Panc1 (cell line): ENCODE measurements at regions not wholly inside any gene's neighbourhood (a gene's known extent, or its start where the extent isn't known, plus 50 kb on each side); places are given as distances from the start of the nearest gene placed in this dataset.

Source experiments
- ATAC-seq: fragments of 200-7000 bp; cut with Tn5 transposase; 2 replicates; pipeline ENCODE4 v1.9.1; 2020; ENCODE audit warnings: mild to moderate bottlenecking, moderate library complexity
- BruUV-seq: library from RNA; stranded (reverse); fragments of 400-500 nt; replicated peaks from 2 replicates; lab custom pipeline; 2021; lab: Mats Ljungman, UMichigan
- CTCF ChIA-PET: fragments of 300-600 bp; sonication (Branson Sonifier 250); formaldehyde crosslinking; loops from one replicate; lab custom pipeline; 2022; ENCODE audit warnings: antibody characterized with exemption; lab: Charles Lee
- POLR2A ChIA-PET: fragments of 300-600 bp; sonication (Branson Sonifier 250); formaldehyde crosslinking; loops from one replicate; lab custom pipeline; 2022; ENCODE audit warnings: antibody characterized with exemption; lab: Charles Lee
- DNase-seq: peaks from one replicate; pipeline ENCODE4 v3.0.0-alpha.2; 2010; ENCODE audit warnings: low read depth, low spot score
- H3K27ac ChIP-seq: 2 replicates; pipeline ENCODE4 v1.5.1; 2011; ENCODE audit warnings: mild to moderate bottlenecking, low read length, inconsistent platforms
- H3K27me3 ChIP-seq: fragments of 200-500 bp; sonication (Bioruptor generic); 2 replicates; pipeline ENCODE4 v1.6.0; 2014; ENCODE audit warnings: low read length, inconsistent platforms; ENCODE audit not compliant: control insufficient read depth, insufficient read depth
- H3K36me3 ChIP-seq: fragments of 200-500 bp; sonication (Bioruptor generic); 2 replicates; pipeline ENCODE4 v1.5.1; 2014; ENCODE audit warnings: inconsistent platforms, mild to moderate bottlenecking, low read length, moderate library complexity; ENCODE audit not compliant: control insufficient read depth, insufficient read depth
- H3K4me1 ChIP-seq: 2 replicates; pipeline ENCODE4 v1.5.1; 2011; ENCODE audit warnings: inconsistent platforms, mild to moderate bottlenecking, low read length, moderate library complexity; ENCODE audit not compliant: control insufficient read depth, insufficient read depth
- H3K4me3 ChIP-seq, 2 experiments: 2 replicates each; pipeline ENCODE4 v1.5.1; 2011 to 2012; ENCODE audit warnings: low read depth in 2 of 2, low read length in 2 of 2, mild to moderate bottlenecking in 2 of 2, inconsistent platforms in 1 of 2, moderate library complexity in 1 of 2
- H3K9me3 ChIP-seq: fragments of 200-500 bp; sonication (Bioruptor generic); 2 replicates; pipeline ENCODE4 v1.5.1; 2014; ENCODE audit warnings: low read depth, mild to moderate bottlenecking, inconsistent platforms, low read length, moderate library complexity; ENCODE audit not compliant: control insufficient read depth, insufficient read depth
- CTCF ChIP-seq: fragments of 450-650 bp; IDR thresholded peaks from 2 replicates; pipeline ENCODE4 v1.5.1; 2017; ENCODE audit warnings: mild to moderate bottlenecking
- POLR2AphosphoS5 ChIP-seq: IDR thresholded peaks from 2 replicates; pipeline ENCODE4 v1.6.1; 2012; ENCODE audit warnings: mild to moderate bottlenecking, low read depth, low read length, moderate library complexity
- SIN3A ChIP-seq: IDR thresholded peaks from 2 replicates; pipeline ENCODE4 v1.6.1; 2012; ENCODE audit warnings: low read depth, mild to moderate bottlenecking, low read length, moderate library complexity, borderline replicate concordance; ENCODE audit not compliant: insufficient read depth
- TCF7L2 ChIP-seq: IDR thresholded peaks from 2 replicates; pipeline ENCODE4 v1.6.1; 2011; ENCODE audit warnings: mild to moderate bottlenecking, low read depth, low read length, inconsistent platforms
- in situ Hi-C: cut with HindIII; loops from 2 replicates; pipeline ENCODE4 v1.10.0; 2016; ENCODE audit warnings: low sequenced_read_pairs, low pct_unique_long_range_greater_than_20kb
- intact Hi-C: fragments of 100-400 bp; cut with micrococcal nuclease; formaldehyde crosslinking; loops from one replicate; pipeline ENCODE4 v1.10.0; 2022; ENCODE audit not compliant: unreplicated experiment
- TF ChIP-seq, protein P1 (sequence below), 2 experiments: IDR thresholded peaks; 2 replicates each; pipeline ENCODE4 v1.6.1; 2011 to 2012; ENCODE audit warnings: low read depth in 2 of 2, control low read depth in 1 of 2, low read length in 1 of 2, mild to moderate bottlenecking in 1 of 2, moderate library complexity in 1 of 2; ENCODE audit not compliant: insufficient read depth in 1 of 2

DNA sequence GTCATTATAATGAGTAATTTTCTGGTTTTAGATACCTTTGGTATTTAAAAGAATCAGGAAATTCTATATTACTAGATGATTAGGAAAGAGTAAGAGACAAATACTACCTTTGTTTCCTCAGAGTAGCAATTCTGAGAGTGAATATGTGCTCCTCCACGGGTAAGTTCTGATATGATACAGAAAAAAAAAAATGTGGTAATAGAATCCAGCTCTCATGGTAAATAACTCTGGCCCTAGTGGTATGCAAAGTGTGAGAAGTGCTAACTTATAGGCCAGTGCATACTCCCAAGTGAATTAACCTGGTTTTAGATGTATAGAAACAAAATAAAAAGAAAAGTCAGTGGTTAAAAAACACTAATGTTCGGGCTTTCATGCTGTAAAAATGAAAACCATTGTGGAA, 512.6 kb upstream of the SEMA3D start:
- H3K4me3 ChIP-seq, result no peak overlapping the region
- TF ChIP-seq, protein P1, sequence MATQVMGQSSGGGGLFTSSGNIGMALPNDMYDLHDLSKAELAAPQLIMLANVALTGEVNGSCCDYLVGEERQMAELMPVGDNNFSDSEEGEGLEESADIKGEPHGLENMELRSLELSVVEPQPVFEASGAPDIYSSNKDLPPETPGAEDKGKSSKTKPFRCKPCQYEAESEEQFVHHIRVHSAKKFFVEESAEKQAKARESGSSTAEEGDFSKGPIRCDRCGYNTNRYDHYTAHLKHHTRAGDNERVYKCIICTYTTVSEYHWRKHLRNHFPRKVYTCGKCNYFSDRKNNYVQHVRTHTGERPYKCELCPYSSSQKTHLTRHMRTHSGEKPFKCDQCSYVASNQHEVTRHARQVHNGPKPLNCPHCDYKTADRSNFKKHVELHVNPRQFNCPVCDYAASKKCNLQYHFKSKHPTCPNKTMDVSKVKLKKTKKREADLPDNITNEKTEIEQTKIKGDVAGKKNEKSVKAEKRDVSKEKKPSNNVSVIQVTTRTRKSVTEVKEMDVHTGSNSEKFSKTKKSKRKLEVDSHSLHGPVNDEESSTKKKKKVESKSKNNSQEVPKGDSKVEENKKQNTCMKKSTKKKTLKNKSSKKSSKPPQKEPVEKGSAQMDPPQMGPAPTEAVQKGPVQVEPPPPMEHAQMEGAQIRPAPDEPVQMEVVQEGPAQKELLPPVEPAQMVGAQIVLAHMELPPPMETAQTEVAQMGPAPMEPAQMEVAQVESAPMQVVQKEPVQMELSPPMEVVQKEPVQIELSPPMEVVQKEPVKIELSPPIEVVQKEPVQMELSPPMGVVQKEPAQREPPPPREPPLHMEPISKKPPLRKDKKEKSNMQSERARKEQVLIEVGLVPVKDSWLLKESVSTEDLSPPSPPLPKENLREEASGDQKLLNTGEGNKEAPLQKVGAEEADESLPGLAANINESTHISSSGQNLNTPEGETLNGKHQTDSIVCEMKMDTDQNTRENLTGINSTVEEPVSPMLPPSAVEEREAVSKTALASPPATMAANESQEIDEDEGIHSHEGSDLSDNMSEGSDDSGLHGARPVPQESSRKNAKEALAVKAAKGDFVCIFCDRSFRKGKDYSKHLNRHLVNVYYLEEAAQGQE (IDR thresholded peaks at IDR 0.05; ENCODE audit: insufficient read depth in 1 of 2, low read depth in 2 of 2, low read length in 1 of 2), result no peak
- no peak for TF ChIP-seq SIN3A
- TF ChIP-seq POLR2AphosphoS5, result no peak
- TF ChIP-seq CTCF, result no peak
- TF ChIP-seq TCF7L2, result no peak
- ChIA-PET POLR2A (no interaction called here), CTCF (no interaction called here)
- H3K27me3 ChIP-seq, result no peaks in the 10 kb centered on the region
- BruUV-seq, result no TSS peak
- in situ Hi-C loops (no loop called here), intact Hi-C loops (no loop called here)
- no peaks in the 10 kb centered on the region; the same call in 1 of the 2 replicates for H3K36me3 ChIP-seq
- no peaks in the 10 kb centered on the region for H3K9me3 ChIP-seq
- DNase-seq (no peak), ATAC-seq (no peak)
- H3K27ac ChIP-seq, result no peak overlapping the region
- no peaks in the 10 kb centered on the region for H3K4me1 ChIP-seq

GRCh38 chr7:85695533-85695932, 508.7 kb upstream of the SEMA3D start:
- ATAC-seq, result no peak
- intact Hi-C loops, result no loop called here
- H3K27ac ChIP-seq, result no peak overlapping the region
- no peaks in the 10 kb centered on the region for H3K27me3 ChIP-seq
- POLR2A ChIA-PET, result no interaction called here
- in situ Hi-C loops, result no loop called here
- BruUV-seq, result no TSS peak
- DNase-seq, result peak; percentile 33
- TF ChIP-seq TCF7L2, result no peak
- TF ChIP-seq, protein P1 (IDR thresholded peaks at IDR 0.05; ENCODE audit: insufficient read depth in 1 of 2, low read depth in 2 of 2, low read length in 1 of 2), result no peak
- no peak for TF ChIP-seq POLR2AphosphoS5
- TF ChIP-seq SIN3A, result no peak
- TF ChIP-seq CTCF, result no peak
- no peak overlapping the region for H3K4me3 ChIP-seq
- H3K4me1 ChIP-seq, result no peaks in the 10 kb centered on the region
- CTCF ChIA-PET, result no interaction called here
- no peaks in the 10 kb centered on the region; the same call in 1 of the 2 replicates for H3K36me3 ChIP-seq
- H3K9me3 ChIP-seq, result no peaks in the 10 kb centered on the region
